HuH-7 (cell line): ENCODE measurements at regions not wholly inside any gene's neighbourhood (a gene's known extent, or its start where the extent isn't known, plus 50 kb on each side); places are given as distances from the start of the nearest gene placed in this dataset.
"Not testable (repeated sequence)": the region's sequence is repeated elsewhere in the genome, so short reads cannot be mapped to it uniquely, and the experiment has no call there.

Source experiments
- DNase-seq: peaks from one replicate; pipeline ENCODE4 v3.0.0; 2011; ENCODE audit warnings: low spot score

DNA sequence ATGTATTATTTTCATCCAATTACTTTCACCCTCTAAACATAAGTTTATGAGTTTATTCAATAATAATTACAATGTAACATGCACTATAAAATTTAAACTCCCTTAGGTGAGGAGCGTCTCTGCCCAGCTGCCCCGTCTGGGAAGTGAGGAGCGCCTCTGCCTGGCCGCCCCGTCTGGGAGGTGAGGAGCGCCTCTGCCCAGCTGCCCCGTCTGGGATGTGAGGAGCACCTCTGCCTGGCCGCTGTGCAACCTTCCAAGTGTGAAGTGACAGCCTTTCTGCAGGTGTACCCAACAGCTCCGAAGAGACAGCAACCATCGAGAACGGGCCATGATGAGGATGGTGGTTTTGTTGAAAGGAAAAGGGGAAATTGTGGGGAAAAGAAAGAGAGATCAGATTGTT, 618.9 kb upstream of the GHITM start:
- not testable (repeated sequence) for DNase-seq

DNA sequence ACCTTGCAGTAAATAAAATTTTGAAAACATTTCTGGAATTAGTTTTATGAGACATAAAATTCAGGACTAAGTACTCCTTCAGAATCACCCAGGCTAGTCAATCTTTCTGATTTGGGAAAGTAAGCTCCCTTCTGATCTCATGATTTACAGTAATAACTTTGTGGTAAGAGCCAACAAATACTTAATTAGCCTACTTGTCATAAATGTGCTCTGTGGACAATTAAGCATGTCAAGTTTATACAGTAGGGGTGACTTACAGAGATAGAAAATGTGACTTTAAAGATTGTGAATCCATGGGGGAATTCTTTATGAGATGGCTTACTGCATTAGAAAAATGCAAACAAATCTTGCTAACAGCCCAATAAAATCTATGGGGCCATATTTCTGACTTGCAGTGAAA, 616.9 kb upstream of the GHITM start:
- no peak for DNase-seq

DNA sequence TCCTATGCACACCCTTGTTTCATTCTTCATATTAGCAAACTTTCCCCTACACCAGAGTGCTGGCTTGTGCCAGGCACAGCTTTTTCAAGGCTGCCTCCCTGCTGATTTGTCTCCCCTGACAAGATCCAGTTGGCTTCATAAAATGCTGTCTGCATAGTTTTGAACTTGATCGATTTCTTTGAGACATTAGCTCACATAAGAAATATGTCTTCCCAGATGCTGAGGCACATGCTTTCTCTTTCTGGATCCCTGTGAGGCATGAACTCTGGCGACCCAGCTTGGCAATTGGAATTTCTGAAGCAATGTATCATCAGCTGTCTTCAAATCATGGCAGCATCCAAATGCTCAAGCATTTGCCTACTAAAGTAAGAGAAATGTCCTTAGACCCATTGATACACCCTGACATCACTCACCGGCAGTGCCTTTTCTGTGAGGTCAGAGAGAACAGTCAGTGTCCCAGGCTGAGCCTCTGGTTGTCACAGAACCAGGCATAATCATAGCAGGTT, 616.4 kb upstream of the GHITM start:
- no peak for DNase-seq

DNA sequence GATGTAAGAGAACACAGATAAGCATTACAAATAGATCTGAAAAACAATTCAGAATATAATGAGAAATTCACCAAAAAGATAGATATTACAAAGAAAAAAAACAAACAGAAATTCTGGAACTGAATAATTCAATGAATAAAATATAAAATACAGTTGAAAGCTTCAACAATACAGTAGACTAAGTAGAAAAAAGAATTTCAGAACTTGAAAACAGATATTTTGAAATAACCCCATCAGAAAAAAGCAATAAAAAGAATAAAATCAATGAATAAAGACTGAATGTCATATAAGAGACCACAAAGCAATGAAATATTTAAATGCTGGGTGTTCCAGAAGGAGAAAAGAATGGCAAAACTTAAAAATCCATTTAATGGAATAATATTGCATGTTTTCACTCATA, 611.4 kb upstream of the GHITM start:
- DNase-seq: no peak

DNA sequence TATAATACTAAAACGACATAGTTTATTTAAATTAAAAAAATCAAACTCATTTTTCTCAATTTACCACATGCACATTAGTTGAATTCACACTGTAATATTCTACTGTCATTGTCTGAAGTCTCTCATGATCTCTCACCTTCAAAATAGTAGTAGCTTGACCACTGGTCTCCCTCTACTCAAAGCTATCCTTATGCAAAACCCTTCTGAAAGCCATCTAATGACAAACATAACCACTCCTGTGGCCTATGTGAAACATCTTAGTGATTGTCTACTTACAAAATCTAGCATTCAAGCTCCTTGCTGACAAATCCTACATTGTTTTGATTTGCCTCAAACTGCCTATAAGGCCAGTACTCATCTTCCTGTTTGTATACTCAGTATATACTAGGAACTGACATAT, 606.0 kb upstream of the GHITM start:
- no peak for DNase-seq

DNA sequence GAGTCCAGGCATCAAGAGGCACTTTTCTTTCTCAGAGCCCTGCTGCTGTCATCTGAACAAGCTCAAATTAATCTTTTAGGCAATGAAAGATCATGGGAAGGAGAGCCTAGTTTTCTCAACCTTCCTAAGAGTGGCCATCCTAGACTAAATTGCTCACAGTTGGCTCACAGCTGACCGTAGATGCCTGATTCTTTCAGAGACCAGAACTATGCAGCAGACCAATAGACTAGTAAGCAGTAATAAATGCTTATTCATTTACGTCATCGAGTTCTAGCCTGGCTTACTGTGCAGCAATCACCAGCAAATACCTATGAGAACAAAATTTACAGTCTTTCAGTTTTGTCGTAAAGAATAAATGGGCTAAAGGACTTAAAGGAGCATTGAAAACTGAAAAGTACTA, 602.9 kb upstream of the GHITM start:
- DNase-seq: no peak

DNA sequence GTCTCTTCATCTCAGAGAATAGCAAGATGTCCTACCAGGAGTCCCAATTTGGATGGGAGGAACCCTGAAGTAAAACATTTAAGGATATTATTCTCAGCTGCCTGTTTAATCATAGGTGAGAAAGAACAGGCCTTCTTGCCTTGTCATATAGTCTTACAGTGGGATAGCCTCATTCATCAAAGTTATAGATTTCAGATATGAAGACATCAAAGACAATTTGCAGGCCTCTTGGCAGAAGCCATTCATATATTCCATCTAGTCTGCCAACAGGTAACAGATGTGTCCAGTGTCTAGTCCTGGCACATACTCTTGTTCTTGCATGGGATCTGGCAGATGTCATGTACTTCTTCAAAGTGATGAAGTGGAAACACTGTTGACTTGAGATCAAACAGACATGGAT, 601.3 kb upstream of the GHITM start:
- no peak for DNase-seq

DNA sequence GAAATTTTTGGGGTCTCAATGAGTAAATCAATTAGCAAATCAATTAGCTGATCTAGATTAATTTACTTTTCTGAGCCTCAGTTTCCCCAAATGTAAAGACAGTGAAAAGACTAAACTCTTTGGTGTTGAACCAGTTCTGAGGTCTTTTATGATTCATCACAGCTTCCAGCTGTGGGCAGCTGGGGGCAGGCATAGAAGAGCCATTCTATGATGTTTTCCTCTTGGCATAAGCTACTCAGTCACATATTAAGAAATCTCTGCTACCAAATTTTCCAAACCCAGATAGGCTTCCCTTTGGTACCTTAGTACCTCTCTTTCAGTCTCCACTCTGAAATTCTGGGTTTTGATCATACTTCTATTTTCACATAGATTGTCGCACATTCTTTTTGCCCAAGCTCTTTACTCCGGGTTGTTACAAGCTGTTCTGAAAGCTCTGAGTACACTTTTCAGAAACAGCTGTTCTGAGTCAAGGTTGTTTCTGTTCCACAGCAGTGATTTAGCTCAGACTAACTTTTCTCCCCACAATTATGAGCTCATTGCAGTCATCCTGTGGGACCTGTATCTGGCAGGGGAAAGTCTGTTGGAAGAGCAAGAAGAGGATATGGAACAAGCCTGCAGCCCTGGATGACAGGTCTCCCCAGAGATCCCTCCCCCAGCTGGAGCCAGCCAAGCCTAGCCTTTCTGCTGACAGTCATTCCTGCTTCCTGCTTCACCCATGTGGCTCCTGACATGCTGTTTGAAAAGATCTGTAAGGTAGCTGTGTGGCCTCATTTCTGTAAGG, 599.6 kb upstream of the GHITM start:
- no peak for DNase-seq

DNA sequence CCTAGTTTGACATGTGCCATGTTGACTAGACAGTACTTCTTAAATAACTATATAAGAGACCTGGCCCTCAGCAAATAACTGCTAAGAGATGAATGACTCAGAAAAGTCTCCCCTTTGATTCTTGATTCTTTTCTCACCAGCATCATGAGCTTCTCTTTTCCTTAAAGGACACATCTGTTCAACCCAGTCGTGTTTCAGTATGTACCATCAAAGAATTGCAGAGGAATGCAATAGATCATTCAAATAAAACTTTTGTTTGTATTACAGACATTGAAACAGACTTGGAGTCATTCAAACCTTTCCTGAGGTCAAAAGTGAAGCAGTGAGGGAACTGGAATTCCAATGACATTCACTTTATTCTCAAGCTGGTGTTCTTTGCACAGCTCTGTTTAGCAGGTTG, 598.3 kb upstream of the GHITM start:
- no peak for DNase-seq

DNA sequence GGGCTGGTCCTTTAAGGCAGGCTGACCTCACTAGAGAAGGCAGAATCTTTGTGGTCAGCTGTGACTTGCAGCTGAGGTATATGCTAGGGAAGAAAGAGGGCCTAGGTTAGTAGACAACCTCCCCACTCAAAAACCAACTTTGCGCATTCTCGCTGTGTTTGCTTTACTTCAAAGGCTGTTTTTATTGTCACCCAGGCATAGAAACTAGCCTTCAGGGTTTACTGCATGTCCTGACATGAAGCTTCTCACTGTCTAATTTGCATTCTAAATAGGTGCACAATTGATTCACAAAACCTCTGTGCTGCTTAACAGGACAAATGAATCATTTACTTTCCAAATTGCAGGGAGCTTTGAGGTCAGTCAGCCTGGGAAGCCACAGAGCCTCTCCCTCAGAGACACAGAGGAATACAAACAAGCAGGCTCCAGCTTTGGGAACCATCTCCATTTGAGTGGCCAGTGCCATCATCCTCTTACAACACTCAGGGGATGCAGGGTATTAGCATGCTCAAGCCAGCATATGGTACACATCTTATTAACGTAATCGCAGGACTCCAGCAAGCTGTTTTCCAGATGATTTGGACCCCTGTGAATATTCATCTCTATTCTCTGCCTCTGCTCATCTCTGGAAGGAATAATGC, 596.4 kb upstream of the GHITM start:
- DNase-seq: no peak

DNA sequence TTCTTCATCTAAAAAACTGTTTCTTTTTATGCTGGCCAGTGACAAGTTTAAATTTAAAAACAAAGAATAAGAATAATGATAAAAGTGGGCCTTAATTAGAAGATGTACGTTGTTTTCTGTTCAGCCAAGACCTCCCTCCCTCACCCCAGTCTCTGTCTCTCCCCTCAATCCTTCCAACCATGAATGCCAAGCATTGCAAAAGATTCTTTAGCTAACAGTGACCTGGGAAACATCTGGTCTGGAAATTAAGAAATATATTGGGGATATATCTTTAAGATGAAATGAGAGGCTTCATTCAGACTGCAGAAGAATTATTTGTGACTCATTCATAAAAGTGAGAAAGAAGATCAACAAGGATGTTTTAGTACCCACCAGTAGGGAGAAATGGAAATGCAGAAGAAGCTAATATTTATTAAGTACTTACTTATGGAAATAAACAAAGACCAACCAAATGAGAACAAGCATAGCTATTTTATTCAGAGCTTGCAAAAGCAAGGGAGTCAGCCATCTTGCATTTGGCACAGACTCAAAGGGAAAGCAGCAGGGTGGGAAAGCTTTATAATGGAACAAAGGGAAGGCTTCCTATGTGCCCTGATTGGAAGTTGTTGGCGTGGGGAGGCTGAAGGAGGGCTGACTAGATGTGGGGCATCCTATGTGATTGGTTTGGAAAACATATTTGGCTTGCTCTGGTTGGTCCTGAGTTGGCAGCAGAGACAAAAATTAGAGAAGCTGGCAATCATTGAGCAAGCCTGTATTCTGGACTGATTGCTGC, 595.4 kb upstream of the GHITM start:
- no peak for DNase-seq

DNA sequence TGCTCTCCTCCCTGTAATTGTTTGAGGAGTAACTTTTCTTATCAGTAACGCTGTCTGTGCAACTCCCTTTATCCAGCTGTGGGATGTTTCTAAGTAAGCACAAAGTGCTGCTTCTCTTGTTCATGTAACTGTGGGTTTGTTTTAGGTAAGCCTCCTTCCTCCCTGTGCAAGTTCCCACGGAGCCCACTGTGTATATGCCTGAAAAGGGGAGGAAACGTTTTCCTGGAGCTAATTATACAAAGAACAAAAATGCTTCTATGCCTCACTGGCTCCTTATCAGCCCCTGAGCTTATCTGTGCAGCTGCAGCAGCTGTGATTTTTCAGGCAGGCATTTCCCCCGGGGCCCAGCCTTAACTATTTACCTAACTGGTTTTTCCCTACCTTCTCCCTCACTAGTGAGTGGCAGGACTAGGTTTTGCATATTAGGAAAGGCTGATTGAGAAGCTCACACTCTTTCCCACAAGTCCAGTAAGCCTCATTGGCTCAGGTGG, 593.4 kb upstream of the GHITM start:
- DNase-seq: no peak

DNA sequence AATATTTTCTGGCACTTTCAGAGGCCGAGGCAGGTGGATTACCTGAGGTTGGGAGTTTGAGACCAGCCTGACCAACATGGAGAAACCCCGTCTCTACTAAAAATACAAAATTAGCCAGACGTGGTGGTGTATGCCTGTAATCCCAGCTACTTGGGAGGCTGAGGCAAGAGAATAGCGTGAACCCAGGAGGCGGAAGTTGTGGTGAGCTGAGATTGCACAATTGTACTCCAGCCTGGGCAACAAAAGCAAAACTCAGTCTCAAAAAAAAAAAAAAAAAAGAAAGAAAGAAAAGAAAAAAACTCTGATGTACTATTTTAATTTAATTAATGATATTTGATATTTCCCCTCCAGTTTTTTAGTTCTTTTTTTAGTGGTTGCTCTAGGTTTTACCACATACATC, 588.1 kb upstream of the GHITM start:
- not testable (repeated sequence) for DNase-seq

DNA sequence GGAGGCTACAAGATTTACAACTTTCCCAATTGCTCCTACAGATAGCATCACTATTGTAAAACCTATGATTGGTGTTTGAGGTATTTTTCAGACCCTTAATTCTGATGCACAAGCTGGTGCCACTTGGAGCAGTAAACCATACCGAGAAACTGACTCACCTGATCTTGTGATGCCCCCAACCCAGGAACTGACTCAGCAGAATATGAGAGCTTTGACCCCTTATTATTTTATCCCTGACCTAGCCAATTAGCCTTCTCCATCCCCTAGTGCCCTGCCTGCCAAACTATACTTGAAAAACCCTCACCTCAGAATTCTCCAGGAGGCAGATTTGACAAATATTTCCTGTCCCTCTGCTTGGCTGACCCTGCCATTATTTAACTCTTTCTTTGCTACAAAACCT, 585.9 kb upstream of the GHITM start:
- no peak for DNase-seq

DNA sequence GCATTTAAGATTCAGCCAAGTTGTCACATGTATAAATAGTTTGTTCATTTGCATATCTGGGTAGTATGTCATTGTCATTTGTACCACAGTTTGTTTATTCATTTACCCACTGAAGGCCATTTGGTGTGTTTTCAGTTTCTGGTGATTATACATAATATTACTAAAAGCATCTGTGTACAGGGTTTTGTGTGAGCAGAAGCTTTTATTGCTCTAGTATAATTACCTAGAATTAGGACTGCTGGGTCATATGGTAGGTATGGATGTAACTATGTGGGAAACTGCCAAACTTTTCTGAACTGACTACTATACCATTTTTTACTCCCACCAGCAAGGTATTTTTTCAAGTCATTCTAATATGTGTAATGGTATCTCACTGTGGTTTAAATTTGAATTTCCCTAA, 584.0 kb upstream of the GHITM start:
- DNase-seq: no peak

DNA sequence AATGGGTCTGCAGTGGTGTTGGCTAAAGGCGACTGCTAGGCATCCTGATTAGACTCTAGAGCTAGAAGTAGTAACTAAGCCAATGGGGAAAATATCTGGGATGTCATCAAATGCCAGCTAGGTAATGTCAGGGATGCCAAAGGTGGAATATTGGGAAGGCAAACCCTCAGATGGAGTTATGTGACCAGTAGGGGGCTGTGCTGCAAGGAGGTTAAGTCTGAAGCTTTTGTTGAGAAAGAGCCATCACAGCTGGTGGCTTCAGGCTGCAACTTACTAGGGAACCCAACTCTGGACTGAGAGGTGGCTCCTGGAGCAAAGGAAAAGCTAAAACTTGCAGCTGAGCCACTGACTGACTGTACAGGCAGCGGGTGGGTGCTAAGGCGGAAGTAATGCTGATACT, 576.9 kb upstream of the GHITM start:
- DNase-seq: no peak

DNA sequence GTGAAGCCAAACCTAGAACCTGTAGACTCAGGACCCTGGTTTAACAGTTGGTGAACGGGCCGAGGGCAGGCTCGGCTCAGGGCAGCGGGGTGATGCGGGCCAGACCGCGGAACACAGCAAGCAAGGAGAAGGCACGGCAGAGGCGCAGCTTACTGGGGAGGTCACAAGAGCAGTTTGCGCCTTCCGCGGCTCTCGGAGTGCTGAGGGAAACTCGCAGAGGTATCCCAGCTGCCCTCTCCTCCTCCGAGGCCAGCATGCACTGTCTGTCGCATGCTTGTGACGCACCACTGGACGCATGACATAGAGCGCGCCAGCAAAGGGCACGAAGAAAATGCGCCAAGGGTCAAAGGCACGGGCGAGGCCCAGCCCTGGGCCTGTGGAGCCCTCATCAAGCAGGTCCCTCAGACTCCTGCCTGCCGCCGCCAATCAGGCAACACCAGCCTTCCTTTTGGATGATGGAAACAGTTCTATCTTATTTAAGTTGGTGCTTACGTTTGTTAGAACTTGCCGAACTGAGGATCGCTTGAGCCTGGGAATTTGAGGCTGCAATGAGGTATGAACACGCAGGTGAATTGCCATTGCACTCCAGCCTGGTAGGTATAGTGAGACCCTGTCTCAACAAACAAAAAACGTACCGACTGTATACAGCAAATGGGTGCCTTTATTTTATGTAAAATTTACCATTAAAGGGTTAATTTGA, 574.3 kb upstream of the GHITM start:
- DNase-seq: no peak

DNA sequence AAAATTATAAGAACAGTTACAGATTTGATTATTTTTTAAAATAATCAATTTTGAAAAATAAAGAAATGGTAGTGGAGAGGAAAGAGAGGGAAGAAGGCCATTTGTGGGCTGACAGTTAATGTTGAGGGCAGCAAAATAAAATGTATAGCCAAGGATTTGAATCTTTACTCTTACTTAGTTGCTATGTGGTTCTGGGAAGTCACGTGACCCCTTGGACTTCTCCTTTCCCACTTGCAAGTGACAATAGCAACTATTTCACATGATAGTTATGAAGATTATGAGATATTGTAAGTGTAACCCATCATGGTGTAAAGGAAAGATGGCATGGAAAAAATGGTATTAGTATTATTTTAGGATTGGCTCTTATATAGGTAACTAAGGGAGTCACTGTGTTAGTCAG, 567.3 kb upstream of the GHITM start:
- DNase-seq: no peak

DNA sequence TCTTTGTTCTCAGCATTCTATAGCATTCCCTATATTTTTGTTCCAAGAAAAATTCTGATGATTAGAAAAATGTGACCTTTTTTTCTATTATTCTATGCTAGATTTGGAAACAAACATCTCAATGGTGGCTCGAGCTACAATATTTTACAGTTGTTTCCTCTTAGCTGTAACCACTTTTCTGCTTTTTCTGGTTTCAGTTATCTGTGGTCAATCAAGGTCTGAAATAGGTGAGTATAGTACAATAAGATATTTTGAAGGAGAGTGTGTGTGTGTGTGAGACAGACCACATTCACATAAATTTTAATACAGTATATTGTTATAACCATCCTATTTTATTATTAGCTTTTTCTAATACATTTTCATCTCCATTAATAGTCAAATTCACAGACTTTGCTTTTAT, 564.5 kb upstream of the GHITM start:
- DNase-seq: no peak

DNA sequence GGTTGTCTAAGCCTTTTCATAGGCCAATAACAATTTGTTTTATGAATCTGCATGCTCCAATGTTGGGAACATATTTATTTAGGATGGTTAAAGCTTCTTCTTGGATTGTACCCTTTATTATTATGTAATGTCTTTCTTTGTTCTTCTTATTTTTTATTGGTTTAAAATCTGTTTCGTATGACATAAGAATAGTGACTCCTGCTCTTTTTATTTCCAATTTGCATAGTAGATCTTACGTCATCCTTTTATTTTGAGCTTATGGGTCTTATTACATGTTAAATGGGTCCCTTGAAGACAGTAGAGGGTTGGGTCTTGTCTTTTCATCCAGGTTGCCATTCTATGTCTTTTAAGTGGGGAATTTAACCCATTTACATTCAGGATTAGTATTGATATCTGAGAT, 561.9 kb upstream of the GHITM start:
- DNase-seq: no peak

DNA sequence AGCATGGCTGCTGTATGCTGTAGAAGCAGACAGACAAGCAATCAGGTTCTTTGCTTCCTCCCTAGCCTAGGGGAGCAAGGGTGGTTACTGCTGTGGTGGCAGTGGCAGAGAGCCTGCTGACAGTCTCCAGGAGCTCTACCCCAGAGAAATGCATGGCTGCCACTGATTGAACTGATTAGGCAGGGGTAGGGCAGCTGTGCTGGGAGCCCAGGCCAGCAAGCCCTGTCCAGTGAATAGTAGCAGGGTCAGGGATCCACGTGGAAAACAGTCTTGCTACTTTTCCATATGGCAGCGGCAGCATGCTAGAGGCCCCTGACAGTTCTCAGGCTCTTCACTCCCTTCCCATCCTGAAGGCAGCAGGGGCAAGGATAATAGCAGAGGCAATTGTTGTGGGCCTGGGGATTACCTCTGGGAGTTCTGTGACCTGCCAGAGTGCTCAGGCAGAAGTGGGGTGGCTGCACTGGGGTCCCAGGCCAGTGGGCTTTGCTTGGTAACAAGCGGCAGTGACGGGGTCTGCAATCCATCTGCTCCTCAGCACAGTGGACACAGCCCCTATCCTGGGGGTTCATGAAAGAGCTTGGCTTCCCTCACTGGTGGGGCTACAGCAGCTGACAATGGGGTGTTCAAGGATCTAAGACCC, 558.8 kb upstream of the GHITM start:
- DNase-seq: no peak
